Colonic mucosa (tissue), 4 donors: ENCODE measurements at regions not wholly inside any gene's neighbourhood (a gene's known extent, or its start where the extent isn't known, plus 50 kb on each side); places are given as distances from the start of the nearest gene placed in this dataset.

Source experiments
- DNase-seq: peaks from one replicate; pipeline ENCODE4 v3.0.0-alpha.2; 2020
- H3K27ac ChIP-seq: fragments of 200-600 bp; one replicate; pipeline ENCODE4 v1.8.0; 2021
- H3K27me3 ChIP-seq: fragments of 200-600 bp; one replicate; pipeline ENCODE4 v1.8.0; 2021
- H3K36me3 ChIP-seq: fragments of 200-600 bp; one replicate; pipeline ENCODE4 v1.8.0; 2021
- H3K4me1 ChIP-seq: fragments of 200-600 bp; one replicate; pipeline ENCODE4 v1.8.0; 2021; ENCODE audit warnings: mild to moderate bottlenecking
- H3K4me3 ChIP-seq: fragments of 200-600 bp; one replicate; pipeline ENCODE4 v1.8.0; 2021
- H3K9ac ChIP-seq, 2 donors: one replicate each; pipeline ENCODE4 v1.7.0; 2013; ENCODE audit warnings: control low read depth in 2 of 2, low read depth in 2 of 2, low read length in 2 of 2
- H3K9me3 ChIP-seq: fragments of 200-600 bp; one replicate; pipeline ENCODE4 v1.8.0; 2021
- intact Hi-C: fragments of 100-400 bp; cut with DNase I; formaldehyde crosslinking; loops from one replicate; pipeline ENCODE4 v1.14.1; 2022
- TF ChIP-seq, protein P1 (sequence below): fragments of 200-600 bp; IDR thresholded peaks from one replicate; pipeline ENCODE4 v1.8.0; 2022; ENCODE audit warnings: antibody characterized with exemption, mild to moderate bottlenecking
- donor health status: healthy.
- donor health status: DM: no; HTN: no; CAD: no.
- donor health status: DM: no; HTN: no; CAD: no.

DNA sequence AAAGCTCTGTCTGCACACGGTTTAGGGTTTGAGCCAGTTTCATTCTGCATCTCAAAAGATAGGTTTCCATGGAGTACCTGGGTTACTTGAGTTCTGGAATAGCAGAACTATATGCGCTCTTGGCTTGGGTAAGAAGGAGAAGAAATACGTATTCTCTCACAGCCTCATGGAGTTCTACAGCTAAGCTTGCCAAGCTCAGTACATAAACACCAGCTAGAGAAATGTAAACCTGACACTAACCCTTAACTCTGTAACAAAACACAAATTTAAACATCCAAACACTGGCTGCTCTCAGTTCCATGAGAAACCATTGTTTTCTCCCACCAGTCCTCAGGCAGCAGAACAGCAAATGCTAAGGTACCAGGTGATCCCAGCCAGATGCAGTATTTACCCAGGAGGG is 557.2 kb downstream of the INHBA start:
- Histone ChIP-seq H3K4me1 (no peaks in the 10 kb centered on the region), H3K9me3 (no peaks in the 10 kb centered on the region), H3K36me3 (no peaks in the 10 kb centered on the region), H3K4me3 (no peak overlapping the region), H3K27me3 (no peaks in the 10 kb centered on the region), H3K9ac (no peak overlapping the region), H3K27ac (no peak overlapping the region)
- TF ChIP-seq, protein P1, sequence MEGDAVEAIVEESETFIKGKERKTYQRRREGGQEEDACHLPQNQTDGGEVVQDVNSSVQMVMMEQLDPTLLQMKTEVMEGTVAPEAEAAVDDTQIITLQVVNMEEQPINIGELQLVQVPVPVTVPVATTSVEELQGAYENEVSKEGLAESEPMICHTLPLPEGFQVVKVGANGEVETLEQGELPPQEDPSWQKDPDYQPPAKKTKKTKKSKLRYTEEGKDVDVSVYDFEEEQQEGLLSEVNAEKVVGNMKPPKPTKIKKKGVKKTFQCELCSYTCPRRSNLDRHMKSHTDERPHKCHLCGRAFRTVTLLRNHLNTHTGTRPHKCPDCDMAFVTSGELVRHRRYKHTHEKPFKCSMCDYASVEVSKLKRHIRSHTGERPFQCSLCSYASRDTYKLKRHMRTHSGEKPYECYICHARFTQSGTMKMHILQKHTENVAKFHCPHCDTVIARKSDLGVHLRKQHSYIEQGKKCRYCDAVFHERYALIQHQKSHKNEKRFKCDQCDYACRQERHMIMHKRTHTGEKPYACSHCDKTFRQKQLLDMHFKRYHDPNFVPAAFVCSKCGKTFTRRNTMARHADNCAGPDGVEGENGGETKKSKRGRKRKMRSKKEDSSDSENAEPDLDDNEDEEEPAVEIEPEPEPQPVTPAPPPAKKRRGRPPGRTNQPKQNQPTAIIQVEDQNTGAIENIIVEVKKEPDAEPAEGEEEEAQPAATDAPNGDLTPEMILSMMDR = no peak
- DNase-seq = no peak
- intact Hi-C loops = no loop called here

DNA sequence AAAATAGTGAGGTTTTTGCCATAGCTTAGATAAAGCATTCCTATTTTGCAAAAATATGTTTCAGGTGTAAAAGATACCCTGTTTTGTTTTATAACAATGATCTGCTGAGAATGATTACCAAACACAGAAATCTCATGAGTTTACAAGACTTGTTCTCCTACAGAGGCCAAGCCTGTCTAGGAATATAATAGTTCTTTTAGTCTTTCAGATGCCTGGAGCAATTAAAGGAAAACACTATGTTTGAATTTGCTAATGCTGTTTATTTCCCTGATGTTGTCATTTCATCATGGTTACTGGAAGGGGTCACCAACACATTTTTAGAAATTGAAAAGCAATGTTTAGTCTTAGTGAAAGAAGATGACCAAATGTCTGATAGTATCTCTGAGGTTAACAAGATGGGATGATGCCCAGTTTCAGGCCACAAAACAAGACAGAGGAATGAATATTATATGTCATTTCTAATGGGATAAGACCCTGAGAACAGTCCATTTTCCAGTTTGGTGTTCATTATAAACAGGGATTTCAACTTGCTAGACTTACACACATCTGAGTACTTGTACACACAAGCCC is 559.9 kb downstream of the INHBA start:
- no peaks in the 10 kb centered on the region for H3K27me3 ChIP-seq
- H3K9me3 ChIP-seq = no peaks in the 10 kb centered on the region
- intact Hi-C loops = no loop called here
- no peak overlapping the region for H3K4me3 ChIP-seq
- H3K4me1 ChIP-seq = no peaks in the 10 kb centered on the region
- no peak for DNase-seq
- TF ChIP-seq, protein P1 = no peak
- H3K36me3 ChIP-seq = no peaks in the 10 kb centered on the region
- H3K27ac ChIP-seq = no peak overlapping the region
- no peak overlapping the region for H3K9ac ChIP-seq

DNA sequence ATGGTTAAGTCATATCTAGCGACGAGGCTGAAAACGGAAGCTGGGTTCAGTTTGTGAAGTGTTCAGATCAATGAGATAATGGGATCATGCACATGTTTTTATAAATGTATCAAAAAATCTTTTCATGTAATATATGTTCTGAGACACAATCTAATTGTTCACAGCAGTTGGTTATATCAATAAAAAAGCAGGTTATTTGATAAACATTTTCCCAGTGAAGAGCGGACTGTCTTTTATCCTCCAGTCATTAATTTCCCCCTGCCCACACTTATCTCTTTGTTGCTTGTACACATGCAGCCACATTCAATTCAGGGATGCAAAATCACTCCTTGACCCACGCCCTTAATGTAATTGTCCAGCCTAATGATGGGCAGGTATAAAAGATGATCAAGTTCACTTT is 563.1 kb downstream of the INHBA start:
- intact Hi-C loops = no loop called here
- no peak for DNase-seq
- Histone ChIP-seq H3K9me3 (no peaks in the 10 kb centered on the region), H3K27me3 (no peaks in the 10 kb centered on the region), H3K4me1 (no peaks in the 10 kb centered on the region), H3K36me3 (no peaks in the 10 kb centered on the region), H3K4me3 (no peak overlapping the region), H3K9ac (no peak overlapping the region), H3K27ac (no peak overlapping the region)
- TF ChIP-seq, protein P1 = no peak

DNA sequence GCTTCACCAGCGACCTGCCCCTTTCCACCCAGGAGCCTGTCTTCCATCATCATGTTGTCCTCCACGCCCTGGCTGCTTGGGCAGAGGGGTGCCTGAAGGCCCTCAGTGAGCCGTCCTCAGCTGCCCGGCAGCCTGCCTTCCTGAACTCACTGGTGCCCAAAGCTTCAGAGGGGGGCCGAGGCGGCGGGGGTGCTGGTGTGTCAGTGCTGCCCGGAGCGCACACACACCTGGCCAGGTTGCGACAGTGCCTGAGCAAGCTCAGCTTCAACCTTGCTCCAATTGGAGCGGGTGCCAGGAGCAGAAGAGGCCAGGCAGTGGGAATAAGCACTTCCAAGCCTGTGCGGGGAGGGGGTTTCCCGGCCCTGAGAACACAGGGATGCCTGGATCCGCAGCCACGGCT is 566.3 kb downstream of the INHBA start:
- H3K4me3 ChIP-seq = no peak overlapping the region
- intact Hi-C loops = no loop called here
- TF ChIP-seq, protein P1 = no peak
- H3K36me3 ChIP-seq = no peaks in the 10 kb centered on the region
- no peak overlapping the region for H3K27ac ChIP-seq
- no peaks in the 10 kb centered on the region for H3K4me1 ChIP-seq
- no peaks in the 10 kb centered on the region for H3K27me3 ChIP-seq
- no peak overlapping the region for H3K9ac ChIP-seq
- H3K9me3 ChIP-seq = no peaks in the 10 kb centered on the region
- DNase-seq = no peak

DNA sequence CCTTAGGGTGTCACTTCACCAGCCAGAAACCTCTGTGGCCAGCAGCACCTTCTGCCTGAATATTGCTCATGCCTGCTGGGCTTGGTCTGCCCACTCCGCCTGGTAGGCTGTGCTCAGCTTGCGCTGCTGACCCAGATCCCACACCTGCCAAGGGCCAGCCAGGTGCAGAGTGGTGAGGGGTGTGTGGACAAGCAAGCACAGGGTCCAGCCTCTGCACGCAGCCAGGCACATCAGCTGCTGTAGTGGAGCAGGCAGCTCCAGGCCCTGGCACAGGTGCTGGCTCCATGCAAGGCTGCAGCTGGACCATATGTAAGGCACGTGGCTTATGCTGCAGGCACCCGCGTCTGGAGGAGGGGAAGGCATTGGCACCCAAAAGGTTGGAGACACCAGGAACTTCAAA is 567.4 kb downstream of the INHBA start:
- H3K36me3 ChIP-seq = no peaks in the 10 kb centered on the region
- TF ChIP-seq, protein P1 = no peak
- H3K27ac ChIP-seq = no peak overlapping the region
- DNase-seq = no peak
- no peaks in the 10 kb centered on the region for H3K9me3 ChIP-seq
- H3K27me3 ChIP-seq = no peaks in the 10 kb centered on the region
- no peaks in the 10 kb centered on the region for H3K4me1 ChIP-seq
- intact Hi-C loops = no loop called here
- no peak overlapping the region for H3K9ac ChIP-seq
- no peak overlapping the region for H3K4me3 ChIP-seq
